HepG2 (cell line): ENCODE measurements at regions not wholly inside any gene's neighbourhood (a gene's known extent, or its start where the extent isn't known, plus 50 kb on each side); places are given as distances from the start of the nearest gene placed in this dataset.
"Not testable (repeated sequence)": the region's sequence is repeated elsewhere in the genome, so short reads cannot be mapped to it uniquely, and the experiment has no call there.

ENCODE experiments used
- ATAC-seq: fragments of 200-7000 bp; cut with Tn5 transposase; 3 replicates; pipeline ENCODE4 v1.9.1; 2020; ENCODE audit warnings: mild to moderate bottlenecking, moderate library complexity
- BruUV-seq: library from RNA; stranded (reverse); fragments of 400-500 nt; replicated peaks from 2 replicates; lab custom pipeline; 2021; lab: Mats Ljungman, UMichigan
- CTCF ChIA-PET: fragments of 300-600 bp; formaldehyde crosslinking; extraction: SDS; loops from one replicate; lab custom pipeline; 2021; ENCODE audit warnings: low total read pairs, inconsistent platforms, low intra/inter-chr PET ratio; lab: Yijun Ruan, JAX
- POLR2A ChIA-PET: fragments of 350-600 bp; sonication (Branson Sonifier 250); formaldehyde crosslinking; loops from one replicate; lab custom pipeline; 2020; ENCODE audit warnings: antibody characterized with exemption, inconsistent platforms; lab: Yijun Ruan, JAX
- DNase-seq: peaks from one replicate; pipeline ENCODE4 v3.0.0-alpha.2; 2015; ENCODE audit warnings: low spot score
- FAIRE-seq: peaks from 3 replicates; lab custom pipeline; 2011; peaks lifted over from hg19 to GRCh38; lab: Jason Lieb, UNC
- H2AFZ ChIP-seq: one replicate; pipeline ENCODE4 v1.6.1; 2011; ENCODE audit warnings: low read length, inconsistent platforms
- H3K27ac ChIP-seq: fragments of 300-600 bp; 3 replicates; pipeline ENCODE4 v1.8.0; 2011; ENCODE audit warnings: mixed run types, mild to moderate bottlenecking, mixed read lengths, low read length, inconsistent platforms; ENCODE audit not compliant: insufficient read depth; ENCODE audit errors: extremely low read length
- H3K27me3 ChIP-seq, 2 experiments: fragments of 200-600 bp in 1 of 2; 2 replicates in 1 of 2; 3 replicates in 1 of 2; pipeline versions ENCODE4 v1.6.0 to v1.8.0; 2011; ENCODE audit warnings: low read length in 2 of 2, mild to moderate bottlenecking in 2 of 2, moderate library complexity in 2 of 2, inconsistent platforms in 1 of 2; ENCODE audit not compliant: insufficient read depth in 2 of 2, control insufficient read depth in 1 of 2
- H3K36me3 ChIP-seq, 2 experiments: fragments of 200-600 bp in 1 of 2; replicated peaks in 1 of 2; 2 replicates in 1 of 2; 3 replicates in 1 of 2; pipeline versions ENCODE4 v1.5.1 to v1.8.0; 2011; ENCODE audit warnings: low read length in 2 of 2, inconsistent platforms in 1 of 2; ENCODE audit not compliant: insufficient read depth in 2 of 2, control insufficient read depth in 1 of 2
- H3K4me1 ChIP-seq: 2 replicates; pipeline ENCODE4 v1.5.1; 2012; ENCODE audit warnings: low read length, inconsistent platforms; ENCODE audit not compliant: insufficient read depth
- H3K4me2 ChIP-seq: 2 replicates; pipeline ENCODE4 v1.6.0; 2011; ENCODE audit warnings: low read depth, low read length, inconsistent platforms
- H3K4me3 ChIP-seq, 3 experiments: fragments of 200-600 bp in 1 of 3; sonication (generic), shearing (Covaris generic) in 1 of 3; replicated peaks in 1 of 3; 2 replicates each; pipeline ENCODE4 v1.5.1; 2011 to 2016; ENCODE audit warnings: low read length in 3 of 3, inconsistent platforms in 2 of 3, low read depth in 2 of 3, mild to moderate bottlenecking in 2 of 3, control low read depth in 1 of 3, mixed read lengths in 1 of 3; ENCODE audit not compliant: insufficient read depth in 1 of 3
- H3K79me2 ChIP-seq: one replicate; pipeline ENCODE4 v1.6.1; 2011; ENCODE audit warnings: low read length, inconsistent platforms; ENCODE audit not compliant: insufficient read depth
- H3K9ac ChIP-seq: 2 replicates; pipeline ENCODE4 v1.6.0; 2011; ENCODE audit warnings: mild to moderate bottlenecking, low read depth, low read length, inconsistent platforms; ENCODE audit not compliant: insufficient read depth
- H3K9me3 ChIP-seq: 2 replicates; pipeline ENCODE4 v1.5.1; 2012; ENCODE audit warnings: mild to moderate bottlenecking, low read length
- H4K20me1 ChIP-seq: 2 replicates; pipeline ENCODE4 v1.6.0; 2011; ENCODE audit warnings: inconsistent platforms, mild to moderate bottlenecking, low read length, moderate library complexity; ENCODE audit not compliant: insufficient read depth
- ZNF431 ChIP-seq: sonication (generic); formaldehyde crosslinking; IDR thresholded peaks from 2 replicates; pipeline ENCODE4 v1.9.0; 2022; ENCODE audit warnings: missing genetic modification reagents, low read depth, mild to moderate bottlenecking, borderline replicate concordance
- WGBS: methylation state at CpG from one replicate; pipeline ENCODE4 v1.1.6; 2017; ENCODE audit warnings: low lambda C conversion rate; 5-methylcytosine and 5-hydroxymethylcytosine counted together
- in situ Hi-C: cut with HindIII; loops from 2 replicates; pipeline ENCODE4 v1.10.0; 2017; ENCODE audit warnings: low pct_unique_long_range_greater_than_20kb; ENCODE audit not compliant: extremely low pct_ligation_motif_present
- intact Hi-C: fragments of 100-400 bp; cut with micrococcal nuclease; formaldehyde crosslinking; loops from one replicate; pipeline ENCODE4 v1.10.0; 2022; ENCODE audit not compliant: unreplicated experiment
- TF ChIP-seq, protein P1 (sequence below): IDR thresholded peaks from 2 replicates; pipeline ENCODE4 v1.6.1; 2012; ENCODE audit warnings: low read length, improper control_type of control experiment
- TF ChIP-seq, protein P2 (sequence below): sonication (generic); formaldehyde crosslinking; IDR thresholded peaks from 2 replicates; pipeline ENCODE4 v1.5.1; 2020; ENCODE audit warnings: missing genetic modification reagents, mild to moderate bottlenecking, borderline replicate concordance

DNA sequence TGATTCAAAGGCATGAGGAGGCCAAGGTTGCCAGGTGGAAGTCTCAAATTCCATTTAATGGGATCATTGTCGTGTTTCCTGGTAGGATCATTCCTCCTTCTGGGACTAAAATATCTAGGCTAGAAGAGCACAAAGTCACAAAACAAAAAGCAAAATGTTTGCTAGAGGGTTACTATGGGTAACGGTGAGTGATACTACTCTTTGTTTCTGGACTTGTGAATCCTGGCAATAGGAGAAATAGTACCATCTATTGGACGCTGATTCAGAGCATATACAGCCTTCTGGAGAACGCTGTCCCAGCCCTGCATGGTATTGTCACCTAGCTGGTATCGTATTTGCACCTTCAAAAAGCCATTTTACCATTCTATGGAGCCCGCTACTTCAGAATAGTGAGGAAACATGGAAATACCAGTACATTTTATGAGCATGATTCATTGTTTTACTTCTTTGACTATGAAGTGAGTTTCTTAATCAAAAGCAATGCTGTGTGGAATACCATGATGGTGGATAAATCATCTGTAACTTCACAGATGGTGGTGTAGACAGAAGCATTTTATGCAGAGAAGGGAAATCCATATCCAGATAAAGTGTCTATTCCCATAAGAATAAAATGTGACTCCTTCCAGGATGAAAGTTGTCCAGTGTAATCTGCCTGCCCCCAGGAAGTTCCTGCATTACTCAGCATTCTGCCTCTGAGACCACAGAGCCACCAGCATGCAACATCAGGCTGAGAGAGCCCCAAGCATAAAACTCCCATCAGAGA, 361.0 kb downstream of the ETV1 start (continued):
- TF ChIP-seq, protein P1, sequence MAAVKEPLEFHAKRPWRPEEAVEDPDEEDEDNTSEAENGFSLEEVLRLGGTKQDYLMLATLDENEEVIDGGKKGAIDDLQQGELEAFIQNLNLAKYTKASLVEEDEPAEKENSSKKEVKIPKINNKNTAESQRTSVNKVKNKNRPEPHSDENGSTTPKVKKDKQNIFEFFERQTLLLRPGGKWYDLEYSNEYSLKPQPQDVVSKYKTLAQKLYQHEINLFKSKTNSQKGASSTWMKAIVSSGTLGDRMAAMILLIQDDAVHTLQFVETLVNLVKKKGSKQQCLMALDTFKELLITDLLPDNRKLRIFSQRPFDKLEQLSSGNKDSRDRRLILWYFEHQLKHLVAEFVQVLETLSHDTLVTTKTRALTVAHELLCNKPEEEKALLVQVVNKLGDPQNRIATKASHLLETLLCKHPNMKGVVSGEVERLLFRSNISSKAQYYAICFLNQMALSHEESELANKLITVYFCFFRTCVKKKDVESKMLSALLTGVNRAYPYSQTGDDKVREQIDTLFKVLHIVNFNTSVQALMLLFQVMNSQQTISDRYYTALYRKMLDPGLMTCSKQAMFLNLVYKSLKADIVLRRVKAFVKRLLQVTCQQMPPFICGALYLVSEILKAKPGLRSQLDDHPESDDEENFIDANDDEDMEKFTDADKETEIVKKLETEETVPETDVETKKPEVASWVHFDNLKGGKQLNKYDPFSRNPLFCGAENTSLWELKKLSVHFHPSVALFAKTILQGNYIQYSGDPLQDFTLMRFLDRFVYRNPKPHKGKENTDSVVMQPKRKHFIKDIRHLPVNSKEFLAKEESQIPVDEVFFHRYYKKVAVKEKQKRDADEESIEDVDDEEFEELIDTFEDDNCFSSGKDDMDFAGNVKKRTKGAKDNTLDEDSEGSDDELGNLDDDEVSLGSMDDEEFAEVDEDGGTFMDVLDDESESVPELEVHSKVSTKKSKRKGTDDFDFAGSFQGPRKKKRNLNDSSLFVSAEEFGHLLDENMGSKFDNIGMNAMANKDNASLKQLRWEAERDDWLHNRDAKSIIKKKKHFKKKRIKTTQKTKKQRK = no peak
- TF ChIP-seq, protein P2, sequence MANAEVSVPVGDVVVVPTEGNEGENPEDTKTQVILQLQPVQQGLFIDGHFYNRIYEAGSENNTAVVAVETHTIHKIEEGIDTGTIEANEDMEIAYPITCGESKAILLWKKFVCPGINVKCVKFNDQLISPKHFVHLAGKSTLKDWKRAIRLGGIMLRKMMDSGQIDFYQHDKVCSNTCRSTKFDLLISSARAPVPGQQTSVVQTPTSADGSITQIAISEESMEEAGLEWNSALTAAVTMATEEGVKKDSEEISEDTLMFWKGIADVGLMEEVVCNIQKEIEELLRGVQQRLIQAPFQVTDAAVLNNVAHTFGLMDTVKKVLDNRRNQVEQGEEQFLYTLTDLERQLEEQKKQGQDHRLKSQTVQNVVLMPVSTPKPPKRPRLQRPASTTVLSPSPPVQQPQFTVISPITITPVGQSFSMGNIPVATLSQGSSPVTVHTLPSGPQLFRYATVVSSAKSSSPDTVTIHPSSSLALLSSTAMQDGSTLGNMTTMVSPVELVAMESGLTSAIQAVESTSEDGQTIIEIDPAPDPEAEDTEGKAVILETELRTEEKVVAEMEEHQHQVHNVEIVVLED (CRISPR knock-in tag) = no peak
- no peak for TF ChIP-seq ZNF431 (CRISPR knock-in tag)

DNA sequence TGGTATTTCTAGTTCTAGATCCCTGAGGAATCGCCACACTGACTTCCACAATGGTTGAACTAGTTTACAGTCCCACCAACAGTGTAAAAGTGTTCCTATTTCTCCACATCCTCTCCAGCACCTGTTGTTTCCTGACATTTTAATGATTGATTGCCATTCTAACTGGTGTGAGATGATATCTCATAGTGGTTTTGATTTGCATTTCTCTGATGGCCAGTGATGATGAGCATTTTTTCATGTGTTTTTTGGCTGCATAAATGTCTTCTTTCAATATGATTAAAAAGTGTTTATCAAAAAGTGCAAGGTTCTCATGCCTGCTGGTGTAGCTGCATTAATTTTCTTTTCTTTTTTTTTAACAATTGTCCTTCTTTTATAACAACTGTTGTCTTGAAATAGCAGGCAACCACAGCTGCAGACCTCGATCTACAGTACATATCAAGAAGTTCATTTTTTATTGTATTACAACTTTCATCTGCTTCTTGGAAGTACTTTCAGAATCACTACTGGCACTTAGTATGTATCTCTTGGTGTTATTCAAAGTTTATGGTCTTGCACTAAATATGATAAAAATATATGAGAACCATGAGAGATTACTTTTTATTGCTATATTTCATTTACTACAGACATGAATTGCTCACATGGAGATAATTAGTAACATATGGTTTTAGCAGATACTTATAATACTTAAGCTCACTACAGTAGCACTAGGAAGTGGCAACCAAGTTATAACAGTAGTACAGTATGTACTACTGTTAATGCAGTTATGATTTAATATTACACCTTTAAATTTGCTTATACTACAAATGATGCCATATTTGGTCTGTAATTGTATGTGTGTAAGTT, 358.0 kb downstream of the ETV1 start:
- H3K79me2 ChIP-seq, H3K27me3 ChIP-seq, H3K27ac ChIP-seq, H3K4me3 ChIP-seq, H4K20me1 ChIP-seq, H3K4me2 ChIP-seq, H3K4me1 ChIP-seq, FAIRE-seq, intact Hi-C loops, in situ Hi-C loops, H2AFZ ChIP-seq, DNase-seq, H3K36me3 ChIP-seq, POLR2A ChIA-PET, CTCF ChIA-PET, BruUV-seq, ATAC-seq, H3K9ac ChIP-seq: not testable (repeated sequence)
- H3K9me3 ChIP-seq = peaks cover 87% of the 10 kb centered on the region
- WGBS = 0% methylated on average over 2 of the region's 2 CpGs
